Esophagus squamous epithelium (tissue), 4 donors: ENCODE measurements at regions not wholly inside any gene's neighbourhood (a gene's known extent, or its start where the extent isn't known, plus 50 kb on each side); places are given as distances from the start of the nearest gene placed in this dataset.

Experiments used
- CTCF ChIP-seq, 6 experiments: fragments of 450-650 bp in 4 of 6; fragments of 200-600 bp in 2 of 6; sonication (generic) in 2 of 6; IDR thresholded peaks; one replicate each; pipeline ENCODE4 v1.5.1; 2016 to 2019; ENCODE audit warnings: antibody characterized with exemption in 6 of 6, mild to moderate bottlenecking in 4 of 6, moderate library complexity in 4 of 6
- POLR2A ChIP-seq, 4 donors: fragments of 450-650 bp; IDR thresholded peaks; one replicate each; pipeline ENCODE4 v1.6.1; 2017; ENCODE audit warnings: antibody characterized with exemption in 4 of 4, mild to moderate bottlenecking in 4 of 4, moderate library complexity in 3 of 4

GRCh38 chr3:59531994-59532393, 482.2 kb upstream of the CFAP20DC start:
- no peak for TF ChIP-seq CTCF (IDR thresholded peaks at IDR 0.05)
- TF ChIP-seq POLR2A (IDR thresholded peaks at IDR 0.05): no peak
